ENCODE measurements at regions not wholly inside any gene's neighbourhood (a gene's known extent, or its start where the extent isn't known, plus 50 kb on each side); places are given as distances from the start of the nearest gene placed in this dataset.

GRCh38 chr17:37824534-37825485, 80.0 kb upstream of the HNF1B start:
- peak; percentile 95 for ATAC-seq
- TF ChIP-seq, protein P1, sequence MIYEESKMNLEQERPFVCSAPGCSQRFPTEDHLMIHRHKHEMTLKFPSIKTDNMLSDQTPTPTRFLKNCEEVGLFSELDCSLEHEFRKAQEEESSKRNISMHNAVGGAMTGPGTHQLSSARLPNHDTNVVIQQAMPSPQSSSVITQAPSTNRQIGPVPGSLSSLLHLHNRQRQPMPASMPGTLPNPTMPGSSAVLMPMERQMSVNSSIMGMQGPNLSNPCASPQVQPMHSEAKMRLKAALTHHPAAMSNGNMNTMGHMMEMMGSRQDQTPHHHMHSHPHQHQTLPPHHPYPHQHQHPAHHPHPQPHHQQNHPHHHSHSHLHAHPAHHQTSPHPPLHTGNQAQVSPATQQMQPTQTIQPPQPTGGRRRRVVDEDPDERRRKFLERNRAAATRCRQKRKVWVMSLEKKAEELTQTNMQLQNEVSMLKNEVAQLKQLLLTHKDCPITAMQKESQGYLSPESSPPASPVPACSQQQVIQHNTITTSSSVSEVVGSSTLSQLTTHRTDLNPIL (CRISPR knock-in tag; IDR thresholded peaks at IDR 0.05; ENCODE audit: low read depth): no peak
- TF ChIP-seq ZNF70 (CRISPR knock-in tag; IDR thresholded peaks at IDR 0.05): peak; percentile 65; the same call in 1 of the 2 replicates

DNA sequence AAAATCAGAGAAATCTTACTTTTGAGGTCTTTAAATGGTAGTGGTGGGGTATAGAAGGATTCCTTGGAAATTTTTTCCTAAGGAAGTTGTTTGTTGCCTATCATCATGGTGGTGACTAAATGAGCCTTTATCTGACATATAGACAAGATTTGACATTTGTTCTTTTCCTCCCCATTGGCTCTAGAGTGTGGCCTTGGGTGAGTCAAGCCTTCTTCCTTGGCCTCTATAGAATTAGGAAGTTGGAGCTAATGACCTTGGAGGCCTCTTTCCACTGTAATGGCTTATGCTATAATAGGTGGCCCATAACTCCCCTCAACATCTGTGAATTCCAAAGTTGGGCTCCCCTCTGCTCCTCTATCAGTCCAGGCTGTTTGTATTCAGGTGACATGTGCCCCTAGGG, 79.1 kb upstream of the HNF1B start:
- ATAC-seq: no peak
- no peak for TF ChIP-seq CSDC2 (CRISPR knock-in tag; IDR thresholded peaks at IDR 0.05)
- TF ChIP-seq BACH2 (CRISPR knock-in tag; IDR thresholded peaks at IDR 0.05; ENCODE audit: borderline replicate concordance): no peak
- TF ChIP-seq POU6F1 (CRISPR knock-in tag; IDR thresholded peaks at IDR 0.05; ENCODE audit: borderline replicate concordance, low read depth): no peak
- no peak for TF ChIP-seq TOX (CRISPR knock-in tag; IDR thresholded peaks at IDR 0.05; ENCODE audit: borderline replicate concordance)

GRCh38 chr17:37820995-37821713, 76.3 kb upstream of the HNF1B start:
- ATAC-seq: no peak
- no peak for TF ChIP-seq ESRRG (CRISPR knock-in tag; IDR thresholded peaks at IDR 0.05)

DNA sequence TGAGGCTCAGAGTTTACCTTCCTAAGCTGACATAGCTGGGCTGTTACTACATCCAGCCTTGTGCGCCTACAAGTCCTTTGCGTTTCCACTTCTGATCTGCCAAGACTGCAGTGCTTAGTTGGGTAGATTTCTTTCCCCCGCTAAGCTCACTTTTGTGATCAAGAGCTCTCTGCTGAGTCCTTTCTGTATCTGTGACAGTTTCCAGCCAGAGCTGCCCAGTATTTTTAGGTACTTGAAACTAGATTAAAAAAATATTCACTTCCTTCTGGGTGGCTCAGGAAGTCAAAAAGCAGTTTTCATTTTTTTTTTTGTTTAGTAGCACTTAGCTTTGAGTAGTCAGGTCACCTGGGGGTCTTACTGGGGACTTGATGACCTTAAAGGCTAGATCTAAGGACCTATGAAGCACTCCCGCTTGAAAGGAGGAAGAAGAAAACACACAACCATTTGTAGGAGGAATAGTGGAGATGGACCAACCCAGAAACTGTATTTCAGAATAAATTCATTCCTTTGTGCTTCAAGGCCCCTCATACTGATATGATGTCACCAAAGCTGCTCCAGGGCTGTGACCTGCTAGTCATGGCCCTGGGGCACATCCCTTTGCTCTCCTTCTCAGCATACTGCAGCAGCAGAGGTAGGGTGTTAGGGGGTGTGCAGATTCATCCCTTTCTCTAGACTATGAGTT, 75.6 kb upstream of the HNF1B start:
- ATAC-seq: no peak
- TF ChIP-seq ZFP3 (CRISPR knock-in tag; IDR thresholded peaks at IDR 0.05): no peak
- TF ChIP-seq BACH2 (CRISPR knock-in tag; IDR thresholded peaks at IDR 0.05; ENCODE audit: borderline replicate concordance): no peak
- no peak for TF ChIP-seq PPARA (CRISPR knock-in tag; IDR thresholded peaks at IDR 0.05; ENCODE audit: borderline replicate concordance)
- no peak for TF ChIP-seq CSDC2 (CRISPR knock-in tag; IDR thresholded peaks at IDR 0.05)
- no peak for TF ChIP-seq ZNF8 (CRISPR knock-in tag; IDR thresholded peaks at IDR 0.05)
- TF ChIP-seq SNAI2 (CRISPR knock-in tag; IDR thresholded peaks at IDR 0.05): no peak
- no peak for TF ChIP-seq OSR1 (CRISPR knock-in tag; IDR thresholded peaks at IDR 0.05)

DNA sequence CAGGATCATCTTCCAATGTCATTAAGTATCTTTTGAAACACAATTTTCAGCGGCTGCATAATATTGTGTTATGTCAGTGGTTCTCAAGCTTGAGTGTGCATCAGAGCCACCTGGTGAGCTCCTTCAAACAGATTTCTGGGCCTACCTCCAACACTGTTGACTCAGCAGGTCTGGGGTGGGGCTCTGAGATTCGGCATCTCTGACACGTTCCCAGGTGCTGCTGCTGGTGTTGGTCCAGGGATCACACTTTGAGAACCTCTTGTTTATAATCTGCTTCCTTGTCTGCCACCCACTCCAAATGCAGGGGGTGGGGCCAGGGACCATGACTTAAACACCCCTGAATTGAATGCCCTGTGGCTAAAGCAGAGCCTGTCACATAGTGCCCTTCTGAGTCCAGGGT, 73.8 kb upstream of the HNF1B start:
- TF ChIP-seq, protein P2, sequence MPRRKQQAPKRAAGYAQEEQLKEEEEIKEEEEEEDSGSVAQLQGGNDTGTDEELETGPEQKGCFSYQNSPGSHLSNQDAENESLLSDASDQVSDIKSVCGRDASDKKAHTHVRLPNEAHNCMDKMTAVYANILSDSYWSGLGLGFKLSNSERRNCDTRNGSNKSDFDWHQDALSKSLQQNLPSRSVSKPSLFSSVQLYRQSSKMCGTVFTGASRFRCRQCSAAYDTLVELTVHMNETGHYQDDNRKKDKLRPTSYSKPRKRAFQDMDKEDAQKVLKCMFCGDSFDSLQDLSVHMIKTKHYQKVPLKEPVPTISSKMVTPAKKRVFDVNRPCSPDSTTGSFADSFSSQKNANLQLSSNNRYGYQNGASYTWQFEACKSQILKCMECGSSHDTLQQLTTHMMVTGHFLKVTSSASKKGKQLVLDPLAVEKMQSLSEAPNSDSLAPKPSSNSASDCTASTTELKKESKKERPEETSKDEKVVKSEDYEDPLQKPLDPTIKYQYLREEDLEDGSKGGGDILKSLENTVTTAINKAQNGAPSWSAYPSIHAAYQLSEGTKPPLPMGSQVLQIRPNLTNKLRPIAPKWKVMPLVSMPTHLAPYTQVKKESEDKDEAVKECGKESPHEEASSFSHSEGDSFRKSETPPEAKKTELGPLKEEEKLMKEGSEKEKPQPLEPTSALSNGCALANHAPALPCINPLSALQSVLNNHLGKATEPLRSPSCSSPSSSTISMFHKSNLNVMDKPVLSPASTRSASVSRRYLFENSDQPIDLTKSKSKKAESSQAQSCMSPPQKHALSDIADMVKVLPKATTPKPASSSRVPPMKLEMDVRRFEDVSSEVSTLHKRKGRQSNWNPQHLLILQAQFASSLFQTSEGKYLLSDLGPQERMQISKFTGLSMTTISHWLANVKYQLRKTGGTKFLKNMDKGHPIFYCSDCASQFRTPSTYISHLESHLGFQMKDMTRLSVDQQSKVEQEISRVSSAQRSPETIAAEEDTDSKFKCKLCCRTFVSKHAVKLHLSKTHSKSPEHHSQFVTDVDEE (CRISPR knock-in tag; IDR thresholded peaks at IDR 0.05): no peak
- TF ChIP-seq ZFP3 (CRISPR knock-in tag; IDR thresholded peaks at IDR 0.05) (no peak), ISL1 (CRISPR knock-in tag; IDR thresholded peaks at IDR 0.05) (no peak), POU6F1 (CRISPR knock-in tag; IDR thresholded peaks at IDR 0.05; ENCODE audit: borderline replicate concordance, low read depth) (no peak), ZNF70 (CRISPR knock-in tag; IDR thresholded peaks at IDR 0.05) (no peak), ZFP30 (CRISPR knock-in tag; IDR thresholded peaks at IDR 0.05) (no peak), ZNF565 (CRISPR knock-in tag; conservative IDR thresholded peaks at IDR 0.05; ENCODE audit: low read depth) (no peak), CSRNP3 (CRISPR knock-in tag; IDR thresholded peaks at IDR 0.05) (no peak), ZNF8 (CRISPR knock-in tag; IDR thresholded peaks at IDR 0.05) (no peak), OSR1 (CRISPR knock-in tag; IDR thresholded peaks at IDR 0.05) (no peak), ARNTL (CRISPR knock-in tag; IDR thresholded peaks at IDR 0.05; ENCODE audit: borderline replicate concordance, low read depth) (no peak)
- no peak for ATAC-seq
